ENCODE measurements at regions not wholly inside any gene's neighbourhood (a gene's known extent, or its start where the extent isn't known, plus 50 kb on each side); places are given as distances from the start of the nearest gene placed in this dataset.

- Histone ChIP-seq H2BK15ac (ENCODE audit: low read depth, low read length) (no peak overlapping the region), H3K4me1 (ENCODE audit: control insufficient read depth, insufficient read depth, low read length) (no peaks in the 10 kb centered on the region), H3K14ac (replicated peaks; ENCODE audit: low read depth, low read length) (no peak overlapping the region), H3K23ac (ENCODE audit: low read depth, low read length) (no peak overlapping the region), H3K9me3 (ENCODE audit: control insufficient read depth, insufficient read depth, low read length) (no peaks in the 10 kb centered on the region), H4K91ac (ENCODE audit: insufficient read depth, low read depth, low read length) (no peak overlapping the region), H2AFZ (replicated peaks; ENCODE audit: low read length, poor library complexity) (no peak overlapping the region), H3K36me3 (ENCODE audit: control insufficient read depth, insufficient read depth, low read length) (no peaks in the 10 kb centered on the region), H3K56ac (ENCODE audit: extremely low read depth, insufficient read depth, low read length) (no peak overlapping the region), H3K79me1 (ENCODE audit: low read depth in 1 of 2, low read length in 2 of 2) (no peaks in the 10 kb centered on the region), H4K20me1 (ENCODE audit: insufficient read depth, low read length) (no peaks in the 10 kb centered on the region), H2BK20ac (ENCODE audit: low read depth, low read length) (no peak overlapping the region), H3K4me2 (ENCODE audit: low read depth, low read length) (no peak overlapping the region), H2BK120ac (ENCODE audit: low read depth, low read length) (no peak overlapping the region), H3K4me3 (ENCODE audit: insufficient read depth, low read depth, low read length) (no peak overlapping the region), H3K18ac (ENCODE audit: low read depth, low read length) (no peak overlapping the region), H4K5ac (ENCODE audit: low read depth, low read length) (no peak overlapping the region), H2BK5ac (ENCODE audit: low read depth, low read length, poor library complexity, severe bottlenecking) (no peak overlapping the region), H3K4ac (ENCODE audit: low read depth, low read length) (no peak overlapping the region), H3K27me3 (ENCODE audit: control insufficient read depth, insufficient read depth, low read length) (no peaks in the 10 kb centered on the region), H2AK9ac (replicated peaks; ENCODE audit: low read depth, low read length, poor library complexity) (no peak overlapping the region), H2AK5ac (ENCODE audit: low read depth, low read length) (no peak overlapping the region), H4K8ac (ENCODE audit: low read depth in 2 of 2, low read length in 2 of 2) (no peak overlapping the region), H3K9me1 (ENCODE audit: insufficient read depth, low read length) (no peaks in the 10 kb centered on the region), H3K9ac (ENCODE audit: low read depth, low read length) (no peak overlapping the region), H3K27ac (ENCODE audit: insufficient read depth, low read length) (no peak overlapping the region)
- 0% methylated on average over 1 of the region's 3 CpGs; no CpG with 5 or more reads in 1 of the 2 experiments for WGBS, 2 experiments (ENCODE audit: extremely low coverage in 2 of 2, insufficient read length in 1 of 2)
- dilution Hi-C loops (cut with HindIII; ENCODE audit: low sequenced_read_pairs, unreplicated experiment) (no loop called here), intact Hi-C loops (cut with micrococcal nuclease) (no loop called here), in situ Hi-C loops (cut with MboI; ENCODE audit: low sequenced_read_pairs) (no loop called here)
- ATAC-seq (ENCODE audit: low read depth): no peak
- POLR2A ChIA-PET (ENCODE audit: unreplicated experiment): no interaction called here
- TF ChIP-seq RFX5 (IDR thresholded peaks at IDR 0.05; ENCODE audit: low read depth, low read length) (no peak), BHLHE40 (IDR thresholded peaks at IDR 0.05; ENCODE audit: low read depth, low read length) (no peak), FOS (IDR thresholded peaks at IDR 0.05; ENCODE audit: low read depth, low read length) (no peak), MAFK (IDR thresholded peaks at IDR 0.05; ENCODE audit: low read depth, low read length) (no peak), MXI1 (IDR thresholded peaks at IDR 0.05; ENCODE audit: borderline replicate concordance, low read depth, low read length) (no peak), POLR2A (IDR thresholded peaks at IDR 0.05; ENCODE audit: low read depth, low read length) (no peak), MAZ (IDR thresholded peaks at IDR 0.05; ENCODE audit: borderline replicate concordance, low read depth, low read length) (no peak), CEBPB (IDR thresholded peaks at IDR 0.05; ENCODE audit: low read depth, low read length) (no peak), CTCF (conservative IDR thresholded peaks at IDR 0.05; ENCODE audit: low read depth, low read length) (no peak), RCOR1 (IDR thresholded peaks at IDR 0.05; ENCODE audit: insufficient replicate concordance, low read length) (no peak), NFE2L2 (IDR thresholded peaks at IDR 0.05; ENCODE audit: low read depth, low read length) (no peak), RAD21 (IDR thresholded peaks at IDR 0.05; ENCODE audit: low read length) (no peak), CHD1 (IDR thresholded peaks at IDR 0.05; ENCODE audit: low read depth, low read length) (no peak), USF2 (IDR thresholded peaks at IDR 0.05; ENCODE audit: low read depth, low read length) (no peak), SMC3 (IDR thresholded peaks at IDR 0.05; ENCODE audit: low read depth, low read length) (no peak)
- TF ChIP-seq, protein P1, sequence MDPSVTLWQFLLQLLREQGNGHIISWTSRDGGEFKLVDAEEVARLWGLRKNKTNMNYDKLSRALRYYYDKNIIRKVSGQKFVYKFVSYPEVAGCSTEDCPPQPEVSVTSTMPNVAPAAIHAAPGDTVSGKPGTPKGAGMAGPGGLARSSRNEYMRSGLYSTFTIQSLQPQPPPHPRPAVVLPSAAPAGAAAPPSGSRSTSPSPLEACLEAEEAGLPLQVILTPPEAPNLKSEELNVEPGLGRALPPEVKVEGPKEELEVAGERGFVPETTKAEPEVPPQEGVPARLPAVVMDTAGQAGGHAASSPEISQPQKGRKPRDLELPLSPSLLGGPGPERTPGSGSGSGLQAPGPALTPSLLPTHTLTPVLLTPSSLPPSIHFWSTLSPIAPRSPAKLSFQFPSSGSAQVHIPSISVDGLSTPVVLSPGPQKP (IDR thresholded peaks at IDR 0.05; ENCODE audit: borderline replicate concordance, low read depth, low read length): no peak
- BruUV-seq (replicated peaks): no TSS peak
- DNase-seq: no peak
- CTCF ChIA-PET: interaction anchor here (0.6 kb wide), 1 partner anchor 13 kb away, joined by 4 read pairs; no protein-coding TSS in a partner anchor
These were observed 947.7 kb downstream of the GALC start for GRCh38 chr14:87045246-87045645.

Data from IMR-90 (cell line).